ENCODE measurements at regions not wholly inside any gene's neighbourhood (a gene's known extent, or its start where the extent isn't known, plus 50 kb on each side); places are given as distances from the start of the nearest gene placed in this dataset.

DNA sequence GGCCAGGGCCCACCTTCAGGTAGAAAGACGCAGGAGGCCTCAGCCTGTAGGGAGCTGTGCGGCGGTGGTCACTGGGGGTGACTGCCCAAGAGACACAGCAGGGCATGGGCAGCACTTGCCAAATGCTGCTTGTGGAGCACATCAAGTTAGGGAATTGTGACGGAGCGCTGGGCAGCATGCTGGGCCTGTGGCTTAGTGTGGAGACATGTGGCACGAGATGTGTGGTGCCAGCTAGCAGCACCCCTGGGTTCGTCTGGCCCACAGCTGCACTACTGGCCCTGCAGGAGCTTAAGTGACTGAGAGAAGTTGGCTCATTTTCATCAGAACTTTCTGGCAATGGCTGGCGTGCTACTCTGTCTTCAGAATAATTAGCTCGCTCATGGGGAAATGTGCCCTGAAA is 213.1 kb upstream of the SYNDIG1 start:
- DNase-seq = no peak

DNA sequence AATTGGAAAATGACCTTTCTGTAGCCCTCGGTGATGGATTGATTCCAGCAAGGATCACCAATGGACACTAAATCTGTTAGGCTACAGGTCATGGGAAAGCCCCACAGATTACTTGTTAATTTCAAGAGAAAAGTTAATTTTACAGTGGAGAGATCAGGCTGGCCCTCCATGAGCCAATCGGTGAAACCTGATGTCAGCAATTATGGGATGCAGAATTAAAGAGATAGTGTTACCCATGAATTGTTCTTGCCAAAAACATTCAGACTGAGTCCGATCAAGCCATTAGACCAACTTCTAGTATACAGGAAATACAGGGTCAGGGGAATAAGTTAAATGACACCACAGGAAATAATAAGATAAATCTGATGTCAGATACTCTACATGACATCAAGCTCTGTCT is 214.9 kb upstream of the SYNDIG1 start:
- DNase-seq = no peak

DNA sequence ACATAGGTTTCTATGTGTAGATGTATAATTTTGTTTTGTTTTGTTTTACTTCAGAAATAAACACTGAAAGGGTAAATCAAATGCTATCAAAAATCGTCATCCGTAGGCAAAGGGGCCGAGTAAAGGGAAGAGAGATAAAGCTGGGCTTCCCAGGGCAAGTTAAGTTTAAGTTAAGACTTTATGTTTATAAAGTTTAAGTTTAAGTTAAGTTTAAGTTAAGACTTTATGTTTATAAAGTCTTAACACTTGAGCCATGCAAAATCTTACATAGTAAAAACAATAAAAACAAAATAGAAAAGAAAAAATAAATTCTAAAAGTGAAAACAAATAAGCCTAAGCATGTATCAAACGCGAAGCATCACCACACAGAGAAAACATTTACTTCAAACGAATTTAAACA is 216.1 kb upstream of the SYNDIG1 start:
- no peak for DNase-seq

GRCh38 chr20:24245094-24245493 is 224.3 kb upstream of the SYNDIG1 start:
- no peak for DNase-seq

DNA sequence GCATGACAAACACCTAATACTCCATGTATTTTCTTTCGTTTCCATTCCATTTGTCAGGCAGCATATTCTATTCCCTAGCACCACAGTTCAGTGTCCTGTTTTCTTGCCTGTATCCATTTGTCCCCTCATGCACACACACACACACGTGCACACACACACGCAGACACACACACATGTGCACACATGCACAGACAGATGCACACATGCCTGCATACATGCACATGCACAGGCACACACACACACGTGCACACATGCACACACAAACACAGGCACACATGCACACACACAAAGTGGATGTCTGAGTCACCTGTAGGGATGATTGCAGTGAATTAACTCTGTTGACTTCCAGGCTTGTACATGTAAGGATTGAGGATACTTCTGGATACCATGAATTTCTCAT is 226.7 kb upstream of the SYNDIG1 start:
- DNase-seq = no peak

GRCh38 chr20:24241466-24241865 is 228.0 kb upstream of the SYNDIG1 start:
- DNase-seq = no peak

DNA sequence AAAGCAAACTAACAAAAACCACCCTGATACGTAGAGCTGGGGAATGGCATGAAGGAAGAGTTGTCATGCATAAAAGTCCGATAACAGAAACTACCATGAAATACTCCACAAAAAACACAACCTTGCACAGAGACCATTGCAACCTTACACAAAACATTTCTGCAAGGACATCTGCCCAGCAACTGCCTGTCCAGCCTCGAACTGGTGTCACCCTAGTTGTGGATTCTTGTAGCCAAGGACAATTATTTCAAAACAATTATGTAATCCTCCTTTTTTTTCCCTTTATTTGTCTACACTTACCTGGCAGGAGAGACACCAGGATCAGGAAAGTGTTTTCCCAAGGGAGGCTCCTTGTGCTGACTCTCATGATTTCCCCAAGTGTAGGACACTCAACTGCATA is 232.5 kb upstream of the SYNDIG1 start:
- DNase-seq = no peak

- DNase-seq = no peak
Measured at GRCh38 chr20:24236201-24236600, 233.2 kb upstream of the SYNDIG1 start.

- no peak for DNase-seq
Measured at GRCh38 chr20:24235296-24236175, 233.9 kb upstream of the SYNDIG1 start.

- no peak for DNase-seq
Measured at GRCh38 chr20:24227600-24227999, 239.0 kb upstream of the GGTLC1 start.

DNA sequence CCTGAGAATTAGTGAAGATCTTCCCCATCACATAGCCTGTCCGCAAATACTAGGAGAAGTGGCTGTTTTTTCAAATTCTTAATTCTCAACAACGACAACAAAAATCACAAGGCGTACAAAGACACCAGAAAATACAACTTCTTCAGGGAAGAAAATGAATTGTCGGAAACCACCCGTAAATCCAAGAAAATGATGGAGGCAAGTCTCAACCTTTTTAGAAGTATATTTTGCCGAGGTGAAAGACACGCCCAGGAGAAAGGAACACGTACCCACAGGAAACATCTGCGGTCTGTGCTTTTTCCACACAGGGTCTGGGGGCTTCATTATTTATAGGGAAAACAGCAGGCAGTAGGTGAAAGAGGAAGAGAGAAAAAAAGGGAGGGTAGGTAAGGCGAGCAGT is 223.9 kb upstream of the GGTLC1 start:
- no peak for DNase-seq

GRCh38 chr20:24211972-24212371 is 223.4 kb upstream of the GGTLC1 start:
- DNase-seq = no peak

DNA sequence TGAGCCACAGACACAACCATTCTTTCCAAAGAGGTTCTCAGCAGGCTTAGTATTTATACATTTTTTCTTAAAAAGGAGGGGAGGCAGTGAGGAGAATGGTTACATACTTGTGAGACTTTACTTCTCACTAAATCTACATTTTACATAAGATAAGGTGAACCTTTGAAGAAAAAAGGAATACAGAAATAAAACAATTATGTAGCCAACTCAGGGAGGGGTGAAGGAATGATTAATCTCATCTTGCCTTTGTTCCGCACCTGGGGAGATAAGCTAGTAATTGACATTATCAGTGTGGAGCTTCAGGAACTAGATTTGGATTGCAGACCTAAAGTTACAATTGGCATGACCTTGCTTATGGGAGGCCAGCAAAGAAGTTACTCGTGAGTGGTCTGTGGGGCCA is 221.8 kb upstream of the GGTLC1 start:
- no peak for DNase-seq

DNA sequence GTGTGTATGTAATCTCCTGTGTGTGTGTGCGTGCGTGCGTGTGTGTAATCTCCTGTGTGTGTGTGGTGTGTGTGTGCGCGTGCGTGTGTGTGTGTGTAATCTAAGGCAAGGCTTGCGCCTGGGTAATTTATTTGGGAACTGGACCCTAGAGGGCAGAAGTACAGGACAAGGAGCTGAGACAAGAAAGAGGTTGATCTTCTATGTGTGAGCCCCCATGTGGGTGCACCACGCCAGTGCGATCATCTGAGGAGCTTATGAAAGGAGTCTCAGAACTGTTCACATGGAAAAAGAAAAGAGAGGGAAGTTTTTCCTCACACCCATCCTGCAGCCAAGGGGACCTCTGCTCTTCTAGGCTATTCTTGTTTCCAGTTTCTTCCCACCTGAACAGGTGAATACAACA is 220.1 kb upstream of the GGTLC1 start:
- DNase-seq = no peak

- DNase-seq = no peak
Measured at GRCh38 chr20:24207803-24208300, 219.3 kb upstream of the GGTLC1 start.

DNA sequence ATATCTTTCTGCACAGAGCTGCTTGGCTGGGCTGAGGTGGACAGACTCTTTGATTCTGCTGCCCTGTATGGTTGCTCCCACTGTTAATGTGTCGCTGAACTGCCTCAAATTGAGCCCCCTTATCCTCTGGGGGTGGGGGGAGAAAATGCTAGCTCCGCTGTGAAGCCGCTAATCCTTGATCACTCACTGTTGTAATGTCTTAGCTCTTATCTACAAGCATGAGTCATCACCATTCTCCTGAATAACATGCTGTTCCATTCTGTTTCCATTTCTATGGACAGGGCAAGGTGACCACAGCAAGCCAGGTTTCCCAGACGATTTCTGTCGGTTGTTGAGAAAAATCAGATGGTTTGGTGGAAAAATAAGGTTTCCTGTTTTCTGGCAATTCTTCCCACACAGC is 218.4 kb upstream of the GGTLC1 start:
- DNase-seq = no peak

DNA sequence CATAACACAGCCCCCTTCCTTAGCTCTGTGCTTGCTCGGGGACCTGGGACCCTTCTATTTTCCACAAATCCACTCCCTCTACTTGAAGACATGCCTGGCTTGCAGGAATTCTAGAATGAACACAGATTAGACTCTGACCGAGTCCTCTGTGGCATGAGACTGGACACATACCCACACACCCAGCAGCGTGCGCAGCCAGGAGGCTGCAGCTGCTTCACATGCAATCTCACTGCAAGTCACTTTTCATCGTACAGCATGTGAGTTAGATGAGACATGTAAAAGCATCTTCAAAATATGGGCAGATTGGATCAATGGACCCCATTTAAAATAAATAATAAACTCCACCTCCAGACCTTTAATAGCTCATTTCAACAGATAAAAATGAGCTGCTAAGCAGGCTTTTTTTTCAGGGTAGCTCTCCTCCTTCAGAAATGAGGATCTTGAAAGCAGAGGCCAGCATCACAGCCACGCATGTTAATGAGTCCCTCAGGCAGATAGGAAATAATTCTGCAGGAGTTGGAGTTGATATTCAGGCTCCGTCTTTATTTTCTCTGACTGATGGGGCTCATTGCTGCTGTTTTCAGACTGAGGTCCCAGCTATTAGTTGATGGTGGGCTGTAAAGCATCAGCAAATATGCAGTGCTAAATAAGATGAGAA is 215.1 kb upstream of the GGTLC1 start:
- DNase-seq = no peak

DNA sequence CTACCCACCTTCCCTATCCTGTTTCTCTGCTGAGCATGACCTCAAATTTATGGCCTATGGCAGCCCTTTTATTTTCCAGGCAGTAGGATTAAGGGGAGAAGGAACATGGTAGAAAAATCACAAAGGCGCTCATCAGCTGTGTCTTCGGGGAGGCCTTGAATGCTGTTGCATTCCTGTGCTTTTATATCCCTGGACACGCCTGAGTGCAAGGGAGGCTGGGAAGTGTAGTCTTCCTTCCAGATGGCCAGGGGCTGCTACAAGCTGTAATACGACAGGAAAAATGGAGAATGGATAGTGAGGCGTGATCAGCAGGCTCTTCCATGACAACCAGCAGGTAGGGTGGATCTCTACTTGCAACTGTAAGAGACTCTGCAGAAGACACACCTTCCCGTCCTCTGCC is 210.9 kb upstream of the GGTLC1 start:
- DNase-seq = no peak

- peak; percentile 23 for DNase-seq
Measured at GRCh38 chr20:24194143-24194542, 205.6 kb upstream of the GGTLC1 start.

- DNase-seq = no peak
Measured at GRCh38 chr20:24190905-24191304, 202.3 kb upstream of the GGTLC1 start.

- no peak for DNase-seq
Measured at GRCh38 chr20:24185791-24186190, 197.2 kb upstream of the GGTLC1 start.

- no peak for DNase-seq
Measured at GRCh38 chr20:24181151-24181550, 192.6 kb upstream of the GGTLC1 start.

DNA sequence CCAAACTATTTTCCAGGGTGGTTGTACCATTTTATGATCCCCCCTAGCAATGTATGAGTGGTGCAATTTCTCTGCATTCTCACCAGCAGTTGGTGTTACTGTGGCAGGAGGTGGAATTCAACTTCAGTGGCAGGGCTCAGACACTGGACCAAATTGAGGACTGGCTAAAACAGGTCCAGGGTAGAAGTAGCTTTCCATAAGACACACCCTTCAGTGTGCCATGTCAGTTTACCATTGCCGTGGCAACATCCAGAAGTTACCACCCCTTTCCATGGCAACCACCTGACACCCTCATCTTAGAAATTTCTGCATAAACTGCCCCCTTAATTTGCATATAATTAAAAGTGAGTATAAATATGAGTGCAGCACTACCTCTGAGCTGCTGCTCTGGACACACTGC is 180.7 kb upstream of the GGTLC1 start:
- DNase-seq = no peak

- no peak for DNase-seq
Measured at GRCh38 chr20:24166412-24166811, 177.8 kb upstream of the GGTLC1 start.

DNA sequence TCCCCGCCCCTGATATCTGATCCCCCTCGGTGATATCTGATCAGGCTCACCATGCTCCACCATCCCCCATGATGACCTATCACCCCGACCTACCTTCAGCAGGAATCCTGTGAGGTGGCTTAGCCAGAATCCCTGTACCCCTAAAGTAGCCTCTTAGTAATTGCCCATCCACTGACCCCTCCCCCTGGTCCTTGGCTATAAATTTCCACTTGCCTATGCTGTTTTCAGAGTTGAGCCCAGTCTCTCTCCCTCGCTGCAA is 177.5 kb upstream of the GGTLC1 start:
- DNase-seq = no peak

Data from NCI-H69 (cell line).